GM08714 (cell line): ENCODE measurements at regions not wholly inside any gene's neighbourhood (a gene's known extent, or its start where the extent isn't known, plus 50 kb on each side); places are given as distances from the start of the nearest gene placed in this dataset.

Experiments
- H3K4me3 ChIP-seq: fragments of 200-500 bp; sonication (Bioruptor generic); 2 replicates; pipeline ENCODE4 v1.5.1; 2014; ENCODE audit warnings: mild to moderate bottlenecking, low read length, inconsistent platforms
- ZNF274 ChIP-seq: IDR thresholded peaks from 2 replicates; pipeline ENCODE4 v1.6.1; 2012; ENCODE audit warnings: mild to moderate bottlenecking, low read depth, low read length

DNA sequence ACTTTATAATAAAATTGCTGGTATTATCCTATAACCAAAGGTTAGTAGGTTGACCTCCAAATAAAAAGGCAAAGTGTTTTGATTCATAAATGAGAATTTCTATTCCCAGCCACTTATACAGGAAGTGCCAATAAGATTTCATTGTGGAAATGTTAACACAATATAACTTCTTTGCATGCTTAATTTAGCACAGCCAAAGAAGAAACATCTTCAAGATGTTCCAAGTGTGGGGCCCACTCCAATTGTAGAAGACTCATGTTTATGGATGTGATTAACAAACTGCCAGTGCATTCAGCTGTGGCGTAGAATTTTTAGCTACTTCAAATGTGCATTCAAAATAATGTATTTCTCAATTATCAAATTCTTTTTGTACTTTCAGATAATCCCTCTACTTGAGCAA is 402.3 kb downstream of the DEPDC1B start:
- TF ChIP-seq ZNF274 = no peak
- H3K4me3 ChIP-seq = no peak overlapping the region

DNA sequence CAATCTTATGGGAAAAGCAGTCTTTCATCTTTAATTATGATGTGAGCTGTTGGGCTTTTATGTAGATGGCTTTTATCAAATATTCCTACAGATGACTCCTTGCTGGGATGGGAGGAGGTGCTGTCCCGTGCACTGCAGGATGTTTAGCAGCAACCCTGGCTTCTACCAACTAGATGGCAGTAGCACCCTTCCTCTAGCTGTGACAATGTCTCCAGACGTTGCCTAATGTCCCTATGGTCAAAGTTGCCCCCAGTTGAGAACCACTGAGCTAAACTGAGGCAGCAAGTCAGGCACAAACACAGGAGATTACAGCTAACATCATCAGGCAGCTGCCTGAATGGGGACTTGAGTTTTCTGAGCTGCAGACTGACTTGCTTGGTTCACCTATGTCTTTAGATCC is 401.9 kb upstream of the PDE4D start:
- no peak overlapping the region for H3K4me3 ChIP-seq
- TF ChIP-seq ZNF274 = no peak

DNA sequence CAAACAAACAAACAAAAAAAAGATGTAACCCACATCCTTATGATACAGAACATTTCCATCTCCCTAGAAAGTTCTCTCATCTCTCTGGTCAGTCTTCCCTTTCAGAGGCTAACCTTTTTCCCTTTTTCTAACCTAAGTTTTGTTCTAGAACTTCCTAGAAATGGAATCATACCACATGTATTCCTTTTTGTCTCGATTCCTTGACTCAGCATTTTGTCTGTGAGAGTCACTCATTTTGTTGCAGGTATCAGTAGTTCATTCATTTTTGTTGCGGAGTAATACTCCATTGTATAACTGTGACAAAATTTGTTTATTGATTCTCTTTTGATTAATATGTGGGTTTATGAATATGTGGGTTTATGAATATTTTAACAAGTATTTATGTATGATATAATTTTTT is 400.0 kb upstream of the PDE4D start:
- H3K4me3 ChIP-seq = no peak overlapping the region
- no peak for TF ChIP-seq ZNF274

DNA sequence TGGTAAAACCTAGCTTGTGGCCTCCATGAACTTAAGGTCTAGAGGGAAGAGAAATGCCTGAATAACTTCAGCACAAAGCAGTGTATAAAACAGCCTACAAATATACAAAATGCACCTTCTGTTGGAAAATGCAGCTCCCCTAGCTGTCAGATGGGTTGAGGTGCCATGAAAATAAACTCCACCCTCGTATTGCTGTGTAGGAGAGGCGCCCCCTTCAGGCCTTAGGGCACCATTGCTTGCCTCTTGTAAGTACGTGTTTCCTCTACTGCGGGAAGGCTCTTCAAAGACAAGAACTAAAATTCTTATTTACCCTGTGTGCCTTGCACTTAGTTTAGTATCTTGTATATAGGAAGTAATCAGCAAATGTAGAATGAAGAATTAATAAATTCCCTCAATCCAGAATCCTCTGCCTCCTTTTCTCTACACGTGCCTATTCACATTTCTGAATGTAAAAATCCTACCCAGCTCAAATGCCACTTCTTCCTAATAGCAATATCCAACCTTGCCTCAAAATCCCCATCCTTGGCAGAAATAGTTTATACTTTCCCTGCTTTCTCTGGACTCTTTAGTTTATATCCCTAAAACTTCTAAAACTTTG is 393.7 kb upstream of the PDE4D start:
- no peak for TF ChIP-seq ZNF274
- H3K4me3 ChIP-seq = no peak overlapping the region

DNA sequence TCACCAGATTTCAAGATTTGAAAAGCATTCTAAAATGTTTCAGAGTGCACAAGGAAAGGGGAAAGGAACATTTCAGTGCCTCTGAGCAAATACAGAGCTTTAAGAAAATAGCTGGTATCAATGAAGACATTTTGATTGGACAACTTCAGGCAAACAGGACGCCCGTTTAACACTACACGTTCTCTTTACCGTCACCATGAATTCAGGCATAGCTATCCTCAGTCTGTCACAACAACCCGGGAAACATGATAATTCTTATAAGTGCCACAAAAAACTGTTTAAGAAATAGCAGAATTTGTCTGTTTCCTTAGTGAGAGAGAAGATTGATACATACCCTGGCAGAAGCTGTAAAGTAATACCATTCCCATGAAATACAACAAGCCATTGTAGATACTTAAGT is 392.4 kb upstream of the PDE4D start:
- no peak overlapping the region for H3K4me3 ChIP-seq
- no peak for TF ChIP-seq ZNF274

DNA sequence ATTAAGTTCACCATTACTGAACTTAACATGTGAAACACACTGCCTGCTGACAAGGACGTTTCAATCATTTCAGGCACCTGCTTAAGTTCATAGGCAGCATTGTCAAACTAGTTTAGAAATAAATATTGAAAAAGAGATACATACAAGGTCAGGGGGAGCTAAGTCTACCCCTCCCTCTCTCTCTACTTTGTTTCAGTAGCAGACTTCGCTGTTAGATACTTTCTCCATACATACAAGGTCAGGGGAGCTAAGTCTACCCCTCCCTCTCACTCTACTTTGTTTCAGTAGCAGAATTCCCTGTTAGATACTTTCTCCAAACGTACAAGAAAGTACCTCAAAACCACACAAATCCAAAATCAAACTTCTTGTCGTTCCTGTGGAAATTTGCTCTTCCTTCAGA is 387.4 kb upstream of the PDE4D start:
- H3K4me3 ChIP-seq = no peak overlapping the region
- TF ChIP-seq ZNF274 = no peak

DNA sequence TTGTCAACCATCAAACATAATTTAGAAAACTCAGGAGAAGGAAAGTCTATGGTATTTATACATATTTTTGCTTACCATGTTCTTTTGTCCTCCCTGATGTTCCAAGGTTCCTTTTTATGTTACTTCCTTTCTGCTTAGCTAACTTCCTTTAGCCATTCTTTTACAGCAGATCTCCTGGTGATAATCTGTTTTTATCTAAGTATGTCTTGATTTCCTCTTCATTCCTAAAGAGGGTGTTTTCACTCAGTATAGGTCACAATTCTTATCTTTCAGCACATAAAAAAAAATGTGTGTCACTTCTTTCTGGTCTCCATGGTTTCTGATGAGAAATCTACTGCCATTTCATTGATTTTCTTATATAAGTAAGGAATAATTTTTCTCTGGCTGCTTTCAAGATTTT is 384.4 kb upstream of the PDE4D start:
- TF ChIP-seq ZNF274 = no peak
- no peak overlapping the region for H3K4me3 ChIP-seq

DNA sequence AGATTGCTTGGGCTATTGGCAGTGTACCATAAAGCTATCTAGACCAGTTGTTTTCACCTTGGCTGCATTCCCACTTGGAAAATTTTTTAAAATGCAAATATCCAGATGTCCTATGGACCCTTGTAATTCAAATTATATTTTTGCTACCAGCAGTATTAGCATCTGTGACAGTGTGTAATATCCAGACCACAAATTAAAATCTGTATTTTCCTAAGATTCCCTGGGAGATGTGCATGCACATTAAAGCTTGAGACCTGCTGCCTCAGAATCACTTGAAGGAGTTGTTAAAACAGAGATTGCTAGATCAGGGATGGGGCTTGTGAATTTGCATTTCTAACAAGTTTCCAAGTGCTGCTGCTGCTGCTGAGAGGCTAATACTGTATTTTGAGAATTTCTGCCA is 381.2 kb upstream of the PDE4D start:
- TF ChIP-seq ZNF274 = no peak
- no peak overlapping the region for H3K4me3 ChIP-seq

DNA sequence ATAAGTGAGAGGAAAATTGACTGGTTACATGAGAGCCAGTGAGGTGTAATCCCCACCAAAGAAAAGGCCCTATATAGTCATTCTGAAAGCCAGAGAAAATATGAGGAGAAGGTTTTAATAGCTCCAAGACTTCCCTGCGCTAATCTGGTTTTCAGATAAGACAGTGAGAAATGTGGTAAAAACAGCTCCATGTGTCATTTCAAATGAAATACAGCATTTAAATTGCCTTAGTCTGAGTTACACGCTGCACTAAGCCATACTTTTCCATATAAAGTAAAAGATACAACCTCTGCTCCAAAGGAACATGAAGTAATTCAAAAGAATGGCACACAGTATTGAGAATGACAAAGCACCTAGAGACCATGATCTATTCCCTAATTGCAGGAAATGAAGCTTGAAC is 378.0 kb upstream of the PDE4D start:
- no peak overlapping the region for H3K4me3 ChIP-seq
- TF ChIP-seq ZNF274 = no peak

DNA sequence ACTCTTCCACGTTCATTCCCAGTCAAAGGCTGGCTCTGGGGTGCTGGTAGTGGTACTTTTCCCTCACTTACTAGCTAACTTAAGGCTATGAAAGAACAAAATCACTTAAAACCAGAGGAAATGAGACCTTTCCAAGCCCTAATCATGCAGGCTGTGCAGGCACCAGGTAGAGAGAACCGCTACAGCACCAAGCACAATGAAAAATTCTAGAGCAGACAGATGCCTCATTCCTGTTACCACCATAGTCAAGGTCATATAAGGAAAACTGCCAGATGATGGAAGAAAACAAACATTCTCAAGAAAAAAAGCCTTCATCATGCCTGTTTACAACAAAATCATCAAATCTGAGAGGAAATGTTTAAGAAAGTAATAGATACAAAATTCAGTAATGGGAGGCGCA is 374.4 kb upstream of the PDE4D start:
- H3K4me3 ChIP-seq = no peak overlapping the region
- no peak for TF ChIP-seq ZNF274

DNA sequence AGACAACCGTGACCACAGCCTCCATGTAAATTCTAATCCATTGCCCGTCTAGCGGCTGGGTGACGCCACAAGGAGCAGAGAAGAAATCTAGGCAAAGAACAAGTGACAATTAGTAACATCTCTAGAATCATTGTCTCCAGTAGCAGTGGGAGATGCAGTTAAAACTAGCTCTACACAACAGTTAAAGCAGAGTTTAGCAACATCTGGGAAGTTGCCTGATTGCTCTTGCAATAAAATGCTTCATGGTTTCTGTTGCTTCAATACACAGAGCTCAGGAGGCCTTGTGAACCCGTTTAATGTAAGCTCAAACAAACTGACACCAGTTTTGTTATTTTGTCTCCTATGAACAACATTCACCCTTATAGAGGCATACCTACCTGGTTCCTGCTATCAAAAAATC is 369.8 kb upstream of the PDE4D start:
- no peak for TF ChIP-seq ZNF274
- H3K4me3 ChIP-seq = no peak overlapping the region

DNA sequence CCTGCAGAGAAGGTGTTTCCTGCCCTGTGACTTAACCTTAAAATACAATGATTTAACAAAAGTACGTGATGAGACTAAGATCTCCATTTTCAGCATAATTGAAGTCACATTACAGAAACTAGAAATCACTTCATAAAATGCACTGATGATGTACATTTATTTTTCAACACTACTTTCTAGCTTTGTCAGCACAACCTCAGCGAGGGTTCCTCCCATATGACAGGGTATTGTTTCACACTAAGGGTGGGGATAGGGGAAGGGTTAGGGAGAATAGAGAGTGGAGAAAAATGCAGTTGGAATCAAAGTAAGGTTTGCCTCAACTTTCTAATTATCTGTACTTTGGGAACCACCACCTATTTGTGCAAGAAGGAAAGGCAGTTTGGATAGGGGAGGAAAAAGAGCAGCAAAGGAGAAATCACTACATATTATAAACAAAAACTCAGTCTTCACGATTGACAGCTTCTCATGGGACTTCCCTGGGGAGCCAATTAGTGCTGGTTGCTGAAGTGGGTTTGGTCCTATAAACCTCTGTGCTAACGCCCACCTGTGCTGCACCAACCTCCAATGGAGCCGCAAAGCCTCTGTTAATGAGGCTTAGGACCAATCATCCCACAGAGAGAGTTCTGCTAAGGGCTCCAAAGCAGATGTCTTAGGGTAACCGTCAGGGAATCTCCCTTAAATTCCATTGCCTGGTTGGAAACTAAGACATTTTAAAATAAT is 369.2 kb upstream of the PDE4D start:
- no peak overlapping the region for H3K4me3 ChIP-seq
- TF ChIP-seq ZNF274 = no peak

DNA sequence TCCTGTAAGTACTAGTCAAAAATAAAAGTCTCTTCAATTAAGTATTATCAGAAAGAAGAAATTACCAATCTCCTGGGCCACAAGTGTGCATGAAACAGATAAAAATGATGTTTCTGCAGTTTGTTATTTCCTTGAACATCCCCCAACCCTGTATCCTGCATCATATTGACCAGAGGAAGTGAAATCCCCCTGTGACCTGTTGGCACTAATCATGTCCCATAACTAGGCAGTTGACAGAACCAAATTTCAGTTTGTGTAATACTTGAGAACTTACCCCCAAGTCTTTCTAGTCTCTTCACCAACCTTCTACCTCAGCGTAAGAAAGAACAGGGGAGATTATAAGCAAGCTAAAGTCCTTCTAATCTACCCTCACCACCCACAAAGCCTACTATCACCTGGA is 368.2 kb upstream of the PDE4D start:
- H3K4me3 ChIP-seq = no peak overlapping the region
- TF ChIP-seq ZNF274 = no peak

DNA sequence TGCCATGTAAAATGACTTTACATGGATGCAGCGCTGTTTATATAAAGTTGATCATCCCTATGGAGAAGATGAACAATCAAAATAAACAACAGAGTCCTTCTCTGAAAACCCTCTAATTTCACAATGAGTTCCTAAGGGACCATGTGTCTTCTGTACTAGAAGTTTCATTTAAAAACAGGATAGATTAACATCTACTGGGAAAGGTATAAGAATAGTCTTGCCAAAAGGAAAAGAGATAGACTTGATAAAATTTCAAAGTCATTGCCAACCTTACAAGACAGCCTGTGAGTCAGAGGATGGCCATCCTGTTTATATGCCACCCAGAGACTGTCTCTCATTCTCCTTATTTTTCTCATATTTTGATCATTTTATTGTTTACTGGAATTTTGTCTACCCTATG is 367.1 kb upstream of the PDE4D start:
- H3K4me3 ChIP-seq = no peak overlapping the region
- TF ChIP-seq ZNF274 = no peak

DNA sequence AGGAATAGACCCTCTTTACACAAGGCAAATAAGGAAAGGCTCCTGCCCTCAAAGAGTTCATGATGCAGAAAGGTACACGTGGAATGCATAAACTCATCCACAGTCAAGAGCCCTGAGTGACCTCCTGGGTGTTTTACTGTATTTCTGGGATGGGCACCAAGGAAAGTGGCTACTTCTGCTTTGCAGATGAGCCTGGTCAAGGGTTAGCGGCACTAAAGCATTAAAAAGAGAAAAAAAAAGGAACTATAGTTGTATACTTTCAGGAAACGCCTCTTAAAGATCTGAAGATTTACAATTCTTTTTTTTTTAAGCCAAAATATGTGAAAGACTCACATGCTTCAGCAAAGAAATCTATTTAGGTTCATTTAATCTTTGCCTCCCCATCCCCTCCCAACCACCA is 366.2 kb upstream of the PDE4D start:
- no peak overlapping the region for H3K4me3 ChIP-seq
- no peak for TF ChIP-seq ZNF274
